GM21381 (cell line): ENCODE measurements at regions not wholly inside any gene's neighbourhood (a gene's known extent, or its start where the extent isn't known, plus 50 kb on each side); places are given as distances from the start of the nearest gene placed in this dataset.
A peak's percentile ranks its signal among the peaks of the same experiment; 100 is the strongest.
"Not testable (repeated sequence)": the region's sequence is repeated elsewhere in the genome, so short reads cannot be mapped to it uniquely, and the experiment has no call there.

ENCODE experiments used
- ATAC-seq: cut with Tn5 transposase; IDR thresholded peaks from one replicate; pipeline ENCODE4 v1.9.1; 2021; ENCODE audit warnings: mild to moderate bottlenecking, moderate library complexity; ENCODE audit not compliant: unreplicated experiment

GRCh38 chr1:172717722-172718465 lies 59.0 kb downstream of the FASLG start:
- ATAC-seq = no peak

GRCh38 chr1:172719066-172719627 lies 60.2 kb downstream of the FASLG start:
- no peak for ATAC-seq

- ATAC-seq = no peak
Observed at GRCh38 chr1:172719694-172720138, 60.8 kb downstream of the FASLG start.

GRCh38 chr1:172720339-172720738 lies 61.4 kb downstream of the FASLG start:
- ATAC-seq = no peak

- no peak for ATAC-seq
Observed at GRCh38 chr1:172723251-172723650, 64.3 kb downstream of the FASLG start.

GRCh38 chr1:172724232-172724631 lies 65.3 kb downstream of the FASLG start:
- no peak for ATAC-seq

- ATAC-seq = peak; percentile 69
Observed at GRCh38 chr1:172724765-172725613, 66.1 kb downstream of the FASLG start.

GRCh38 chr1:172726740-172727139 lies 67.8 kb downstream of the FASLG start:
- no peak for ATAC-seq

- ATAC-seq = no peak
Observed at GRCh38 chr1:172727275-172727857, 68.5 kb downstream of the FASLG start.

- peak; percentile 69 for ATAC-seq
Observed at GRCh38 chr1:172727956-172728603, 69.2 kb downstream of the FASLG start.

- ATAC-seq = not testable (repeated sequence)
Observed at GRCh38 chr1:172728705-172729104, 69.8 kb downstream of the FASLG start.

GRCh38 chr1:172732427-172732826 lies 73.5 kb downstream of the FASLG start:
- ATAC-seq = no peak

- ATAC-seq = no peak
Observed at GRCh38 chr1:172733815-172734214, 74.9 kb downstream of the FASLG start.

- ATAC-seq = no peak
Observed at GRCh38 chr1:172738389-172738788, 79.5 kb downstream of the FASLG start.

GRCh38 chr1:172742599-172743500 lies 83.9 kb downstream of the FASLG start:
- no peak for ATAC-seq

- ATAC-seq = peak; percentile 62
Observed at GRCh38 chr1:172745014-172745413, 86.1 kb downstream of the FASLG start.

GRCh38 chr1:172746091-172746949 lies 87.4 kb downstream of the FASLG start:
- peak; percentile 83 for ATAC-seq

- no peak for ATAC-seq
Observed at GRCh38 chr1:172748201-172748600, 89.3 kb downstream of the FASLG start.

- ATAC-seq = no peak
Observed at GRCh38 chr1:172751683-172752082, 92.8 kb downstream of the FASLG start.
